Islet of Langerhans (tissue), 1 donor: ENCODE measurements at regions not wholly inside any gene's neighbourhood (a gene's known extent, or its start where the extent isn't known, plus 50 kb on each side); places are given as distances from the start of the nearest gene placed in this dataset.

Experiments
- FAIRE-seq: peaks from one replicate; lab custom pipeline; 2011; peaks lifted over from hg19 to GRCh38; lab: Jason Lieb, UNC

DNA sequence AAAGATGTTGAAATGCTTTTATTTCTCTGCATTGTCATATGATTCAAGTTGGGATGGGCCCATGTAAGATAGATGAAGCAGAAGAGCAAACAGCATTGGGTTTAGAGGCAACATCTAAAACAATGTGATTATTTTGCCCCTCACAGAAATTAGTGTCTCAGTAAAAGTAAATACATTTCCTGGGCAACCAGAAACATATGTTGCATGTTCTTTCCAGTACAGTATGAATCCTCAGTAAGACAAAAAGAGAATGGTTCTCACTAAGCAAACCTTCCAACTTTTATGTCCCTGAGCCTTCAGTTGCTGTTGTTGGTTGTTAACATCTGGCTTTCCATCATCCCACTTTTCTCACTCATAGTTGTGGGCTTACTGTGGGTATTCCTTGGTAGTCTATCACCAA, 222.5 kb upstream of the PRPS1L1 start:
- no peak for FAIRE-seq

DNA sequence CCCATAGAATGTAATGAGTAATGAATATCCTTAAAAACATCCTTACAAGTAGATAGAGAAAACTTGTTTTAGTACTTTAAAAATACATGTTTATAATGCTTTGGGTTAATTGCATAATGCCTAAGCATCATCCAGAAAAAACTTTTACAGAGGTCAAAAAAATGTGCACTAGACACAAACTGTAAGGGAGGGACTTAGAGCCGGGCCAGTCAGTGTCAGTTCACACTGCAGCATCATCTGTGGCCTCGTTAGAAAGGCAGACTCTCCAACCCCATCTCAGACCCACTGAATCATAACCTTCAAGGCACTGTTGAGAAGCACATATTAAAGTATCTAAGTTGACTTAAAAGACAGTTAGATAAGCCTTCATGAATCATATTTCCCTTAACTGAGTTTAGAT, 230.1 kb upstream of the PRPS1L1 start:
- FAIRE-seq = no peak

DNA sequence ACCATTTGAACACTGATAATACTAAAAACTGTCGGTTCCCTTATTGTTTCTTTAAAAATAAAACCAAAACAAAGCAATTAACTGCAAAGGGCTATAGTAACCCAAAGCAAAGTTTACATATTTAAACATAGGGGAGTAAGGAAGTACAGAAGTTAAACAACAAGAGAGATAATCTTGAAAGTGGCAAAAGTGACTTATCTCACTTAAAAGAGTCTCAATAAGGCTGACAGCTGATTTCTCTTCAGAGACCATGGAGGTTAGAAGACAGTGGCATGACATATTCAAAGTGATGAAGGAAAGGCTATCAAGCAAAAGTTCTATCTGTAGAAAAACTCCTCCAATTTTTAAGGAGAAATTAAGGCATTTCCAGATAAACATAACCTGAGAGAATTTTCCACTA, 233.5 kb upstream of the HDAC9 start:
- no peak for FAIRE-seq

DNA sequence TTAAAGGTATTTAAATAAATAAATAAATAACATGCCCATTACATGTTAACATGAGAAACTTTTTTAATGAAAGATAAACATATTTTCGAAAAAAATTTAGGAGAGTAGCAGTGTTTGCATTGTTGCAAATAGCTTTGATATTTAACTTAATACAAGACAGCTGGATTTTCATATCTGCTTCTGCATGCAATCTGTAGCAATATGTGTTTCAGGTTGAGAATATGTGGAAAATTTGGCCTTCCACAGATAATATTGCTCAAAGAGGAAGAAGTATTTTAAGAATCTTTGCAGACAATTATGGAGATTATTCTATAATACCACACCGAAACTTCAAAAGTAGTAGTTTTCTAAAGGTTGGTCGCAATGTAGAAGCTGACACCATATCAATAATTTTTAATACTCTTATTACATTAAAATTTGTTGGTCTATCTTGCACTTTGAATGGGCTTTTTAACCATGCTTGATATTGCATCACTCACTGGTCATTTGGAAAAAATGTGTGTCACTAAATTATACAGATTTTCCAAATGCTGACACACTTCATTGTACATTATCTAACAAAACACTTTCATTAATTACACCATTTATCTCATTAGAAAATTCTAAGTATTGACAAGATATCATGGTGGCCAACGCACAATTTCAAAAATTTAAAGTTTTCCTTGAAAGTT, 229.8 kb upstream of the HDAC9 start:
- no peak for FAIRE-seq

DNA sequence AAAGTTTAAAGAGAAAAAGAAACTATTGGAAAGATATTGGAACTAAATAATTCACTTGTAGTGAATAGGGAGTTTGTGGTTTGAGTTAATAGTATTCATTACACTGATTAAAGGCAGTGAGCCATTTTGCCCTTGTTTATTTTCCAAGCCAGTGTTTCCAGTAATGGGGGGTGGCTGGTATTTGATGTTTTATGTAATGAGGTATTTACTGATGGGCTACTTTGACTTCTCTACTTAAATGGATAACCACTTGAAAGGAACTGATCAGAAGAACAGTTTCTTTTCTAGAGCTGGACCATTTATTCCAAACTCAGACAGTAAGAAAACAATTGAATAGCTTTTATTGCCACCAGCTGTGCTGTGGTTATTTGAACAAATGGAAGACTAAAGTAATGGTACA, 227.0 kb upstream of the HDAC9 start:
- FAIRE-seq = no peak

DNA sequence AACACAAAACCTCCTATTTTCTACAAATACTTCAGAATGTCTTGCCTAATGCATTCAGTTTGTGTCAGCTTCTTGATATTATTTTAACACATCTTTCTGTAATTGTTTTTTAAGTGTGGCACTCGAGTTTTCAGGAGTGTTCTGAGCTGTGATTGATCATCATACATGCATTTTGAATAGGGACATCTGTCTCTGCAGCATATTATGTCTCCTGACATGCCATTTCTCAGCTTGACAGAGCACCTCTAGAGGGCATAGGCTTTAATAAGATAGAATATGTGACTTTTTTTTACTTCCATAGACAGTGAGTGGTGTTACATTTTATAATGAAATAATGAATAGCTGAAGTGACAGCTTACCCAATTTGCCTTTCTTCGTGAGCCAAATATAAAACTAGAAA, 219.2 kb upstream of the HDAC9 start:
- FAIRE-seq = no peak

DNA sequence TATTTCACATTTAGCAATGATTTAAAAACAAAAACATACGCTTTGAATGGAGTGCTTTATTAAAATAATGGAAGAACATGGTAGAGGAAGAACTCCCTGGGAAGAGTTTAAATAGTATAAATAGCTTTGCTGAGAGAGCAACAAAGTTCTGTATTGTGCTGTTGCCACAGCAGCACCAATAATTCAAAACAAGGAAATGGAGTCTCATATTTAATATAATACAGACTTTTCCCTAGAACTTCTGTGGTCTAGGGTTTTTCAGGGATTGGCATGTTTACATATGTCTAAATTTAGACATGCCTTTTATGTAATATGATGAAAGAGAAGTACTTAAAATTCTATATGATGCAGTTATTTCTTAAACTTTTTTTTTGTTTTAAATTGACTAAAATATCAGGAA, 217.2 kb upstream of the HDAC9 start:
- no peak for FAIRE-seq

DNA sequence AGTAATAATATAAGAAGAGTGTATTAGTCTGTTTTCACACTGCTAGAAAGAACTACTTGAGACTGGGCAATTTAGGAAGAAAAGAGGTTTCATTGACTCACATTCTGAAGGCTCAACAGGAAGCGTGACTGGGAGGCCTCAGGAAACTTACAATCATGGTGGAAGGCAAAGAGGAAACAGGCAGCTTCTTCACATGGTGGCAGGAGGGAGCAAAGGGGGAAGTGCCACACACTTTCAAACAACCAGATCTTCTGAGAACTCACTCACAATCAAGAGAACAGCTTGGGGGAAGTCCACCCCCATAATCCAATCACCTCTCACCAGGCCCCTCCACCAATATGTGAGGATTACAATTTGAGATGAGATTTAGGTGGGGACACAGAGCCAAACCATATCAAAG, 212.5 kb upstream of the HDAC9 start:
- FAIRE-seq = no peak

DNA sequence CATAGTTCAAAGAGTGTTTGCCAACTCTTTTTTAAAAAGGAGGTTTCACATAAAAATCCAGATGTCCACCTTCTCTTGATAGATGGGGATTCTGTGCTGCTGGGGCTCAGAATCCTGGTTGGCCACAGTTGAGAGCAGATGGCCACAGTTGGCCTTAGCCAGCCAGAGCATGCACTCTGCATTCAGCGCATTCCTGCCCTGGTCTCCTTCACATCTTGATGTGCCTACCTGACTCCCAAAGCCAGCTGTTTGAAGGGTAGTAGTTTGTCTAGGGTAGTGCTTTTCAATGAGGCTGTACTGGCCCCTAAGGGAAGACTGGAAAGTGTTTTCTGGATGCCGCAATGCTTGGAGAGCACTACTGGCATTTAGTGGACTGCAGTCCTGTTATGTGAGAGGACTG, 208.1 kb upstream of the HDAC9 start:
- no peak for FAIRE-seq

DNA sequence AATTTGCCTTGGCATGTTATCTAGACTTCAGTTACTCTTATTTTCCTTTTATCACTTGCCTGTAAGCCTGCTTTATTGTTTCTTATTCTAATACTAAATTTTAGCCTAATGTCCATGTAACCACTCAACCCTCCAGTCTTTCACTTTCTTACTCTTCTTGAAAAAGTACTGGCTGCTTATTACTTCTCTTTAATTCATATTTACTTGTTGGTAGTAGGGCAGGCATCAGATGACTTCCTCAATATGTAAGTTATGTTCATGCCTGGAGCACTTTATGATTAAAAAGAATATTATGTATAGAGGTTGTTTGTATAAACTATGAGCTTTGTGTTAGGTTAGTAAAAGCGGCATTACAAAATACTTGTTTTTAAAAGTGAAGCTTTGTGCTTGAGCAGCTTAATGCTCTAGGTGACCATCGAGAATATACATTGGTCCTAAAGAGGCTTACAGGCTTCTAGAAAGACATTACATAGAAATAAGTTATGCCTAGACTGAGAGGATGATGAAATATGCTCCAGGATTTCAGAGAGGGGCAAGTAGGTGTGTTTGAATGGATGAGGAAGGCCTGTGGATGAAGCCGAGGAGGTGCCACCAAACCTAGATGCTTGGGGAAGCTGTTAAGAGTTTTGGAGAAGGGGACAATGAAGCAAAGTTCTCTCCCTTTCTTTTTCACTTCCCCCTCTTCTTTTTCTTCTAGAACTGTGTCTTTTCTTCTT, 207.1 kb upstream of the HDAC9 start:
- no peak for FAIRE-seq

DNA sequence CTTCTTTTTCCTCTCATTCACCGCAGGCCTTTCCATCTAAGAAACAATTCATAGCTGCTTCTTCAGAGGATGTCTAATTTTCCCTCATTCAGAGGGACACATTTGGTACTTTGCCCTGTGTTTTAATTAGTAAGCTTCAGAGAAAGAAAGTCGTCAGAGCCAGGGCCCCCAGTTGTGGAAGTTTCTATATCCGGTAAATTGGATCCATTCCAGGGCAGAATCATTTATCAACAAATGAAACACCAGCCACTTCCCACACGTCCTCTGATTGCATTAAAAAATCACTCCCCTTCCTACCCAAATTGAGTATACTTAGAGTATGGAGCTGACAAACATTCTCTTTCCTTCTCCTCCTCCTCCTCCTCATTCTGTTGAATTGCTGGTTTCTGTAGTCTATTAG, 205.8 kb upstream of the HDAC9 start:
- no peak for FAIRE-seq

DNA sequence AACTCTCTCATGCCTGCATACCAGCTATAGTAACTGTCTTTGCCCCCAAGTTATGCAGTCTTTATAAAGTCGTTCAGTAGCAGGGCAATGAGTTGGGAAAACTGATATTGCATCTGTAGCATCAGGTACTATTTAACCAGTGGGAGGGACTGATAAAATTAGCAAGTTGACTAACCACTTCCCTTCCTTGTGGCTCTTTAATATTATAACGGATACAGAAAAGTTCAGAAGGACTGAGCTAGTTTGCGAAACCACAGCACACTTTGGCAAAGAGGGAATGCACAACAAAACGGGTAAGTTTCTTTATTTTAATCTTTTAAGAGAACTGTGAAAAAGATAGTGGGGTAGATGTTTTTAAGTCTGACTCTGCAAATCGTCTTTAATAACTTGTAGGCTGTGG, 205.3 kb upstream of the HDAC9 start:
- no peak for FAIRE-seq

DNA sequence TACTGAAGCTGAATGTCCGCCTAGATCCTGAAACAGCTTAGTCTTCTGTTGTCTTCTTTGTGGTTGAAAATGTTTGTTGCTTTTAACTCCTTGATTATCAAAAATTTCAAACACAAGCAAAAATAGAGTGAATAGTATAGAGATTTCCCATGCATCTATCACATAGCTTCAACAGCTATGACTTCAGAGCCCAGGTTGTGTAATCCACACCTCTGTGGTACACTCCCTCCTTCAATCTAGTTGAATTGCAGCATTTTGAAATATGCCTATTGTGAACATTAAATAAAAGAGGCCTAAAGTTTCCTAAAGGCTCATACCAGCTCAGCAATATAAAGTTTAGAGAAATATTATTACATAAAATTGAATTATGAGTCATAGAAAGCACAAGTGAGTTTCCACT, 204.7 kb upstream of the HDAC9 start:
- no peak for FAIRE-seq

DNA sequence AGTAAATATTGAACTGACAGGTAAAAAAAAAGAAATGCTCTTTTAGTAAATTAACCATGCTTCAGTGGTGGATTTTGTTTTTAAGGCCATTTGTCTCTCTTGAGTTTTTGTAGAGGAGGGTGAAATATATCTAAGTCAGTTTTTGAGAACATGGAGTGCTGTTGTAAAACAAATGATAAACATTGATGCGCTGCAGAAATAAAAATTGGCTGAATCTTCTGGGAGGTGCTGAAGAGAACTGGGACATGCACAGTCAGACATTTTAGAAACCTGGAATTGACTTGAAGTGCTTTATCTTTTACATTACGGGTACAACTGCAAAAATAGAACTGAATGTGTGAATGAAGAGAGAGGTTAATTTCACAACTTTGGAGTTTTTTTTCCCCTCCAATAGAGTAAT, 203.0 kb upstream of the HDAC9 start:
- no peak for FAIRE-seq

DNA sequence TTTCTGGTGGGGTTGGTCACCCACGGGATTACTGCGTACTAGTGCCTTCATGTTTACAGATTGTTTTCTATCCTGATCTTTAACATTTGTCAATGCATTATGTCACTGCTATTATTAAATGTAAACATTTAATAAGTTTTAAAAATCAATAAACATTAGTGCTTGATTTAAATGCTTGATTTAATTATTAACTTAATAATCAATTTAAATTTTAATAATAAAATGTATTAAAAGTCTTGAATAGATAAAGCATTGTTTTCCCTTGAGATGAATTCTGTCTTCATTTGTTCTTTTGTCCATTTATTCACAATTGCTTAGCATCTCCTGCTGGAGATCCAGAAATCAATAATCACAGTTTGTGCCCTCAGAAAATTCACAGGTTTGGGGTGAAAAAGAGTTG, 201.8 kb upstream of the HDAC9 start:
- FAIRE-seq = no peak

DNA sequence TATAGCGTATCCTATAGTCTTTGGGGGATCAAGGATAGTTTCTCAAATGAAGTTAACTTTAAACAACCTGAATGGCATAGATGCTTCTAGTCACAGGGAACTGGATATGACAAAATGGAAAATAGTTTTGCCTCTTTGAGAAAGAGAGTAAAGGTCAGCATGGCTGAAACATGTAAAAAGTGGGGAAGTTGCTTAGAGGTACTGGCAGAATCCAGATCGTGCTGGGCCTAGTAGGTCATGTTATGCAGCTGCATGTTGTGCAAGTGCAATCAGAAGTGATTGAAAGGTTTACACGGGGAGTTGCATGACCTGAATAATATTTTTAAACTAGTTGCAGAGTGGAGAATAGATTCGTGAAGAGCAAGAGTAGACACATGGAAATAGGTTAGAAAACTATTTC, 201.1 kb upstream of the HDAC9 start:
- FAIRE-seq = no peak

DNA sequence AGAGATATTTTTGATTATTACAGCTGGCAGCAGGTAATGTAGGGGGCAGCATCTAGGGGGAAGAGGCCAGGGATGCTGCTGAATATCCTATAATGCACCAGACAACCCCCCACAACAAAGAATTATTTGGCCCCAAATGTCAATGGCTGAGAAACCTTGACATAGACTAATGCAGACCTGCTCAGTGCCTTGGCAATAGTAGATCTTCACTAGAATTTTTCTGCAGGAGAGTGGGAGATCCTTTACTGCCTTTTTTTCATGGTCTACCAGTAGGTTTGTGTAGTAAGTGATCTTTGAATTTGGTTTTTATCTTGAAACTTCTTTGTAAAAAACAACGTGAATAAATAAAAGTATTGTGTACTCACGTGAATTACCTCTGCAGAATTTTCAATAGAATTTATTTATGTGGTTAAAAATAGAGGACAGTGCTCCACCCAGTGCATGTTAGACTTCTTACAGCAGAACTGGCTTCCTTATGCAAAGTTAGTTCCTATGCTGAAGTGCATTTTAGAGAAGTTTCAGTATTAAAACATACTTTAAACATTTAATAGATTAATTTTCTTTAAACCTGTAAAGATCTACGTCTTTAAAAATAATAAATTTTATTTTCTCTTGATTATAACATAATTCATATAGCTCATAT, 199.6 kb upstream of the HDAC9 start:
- peak; percentile 65 for FAIRE-seq

DNA sequence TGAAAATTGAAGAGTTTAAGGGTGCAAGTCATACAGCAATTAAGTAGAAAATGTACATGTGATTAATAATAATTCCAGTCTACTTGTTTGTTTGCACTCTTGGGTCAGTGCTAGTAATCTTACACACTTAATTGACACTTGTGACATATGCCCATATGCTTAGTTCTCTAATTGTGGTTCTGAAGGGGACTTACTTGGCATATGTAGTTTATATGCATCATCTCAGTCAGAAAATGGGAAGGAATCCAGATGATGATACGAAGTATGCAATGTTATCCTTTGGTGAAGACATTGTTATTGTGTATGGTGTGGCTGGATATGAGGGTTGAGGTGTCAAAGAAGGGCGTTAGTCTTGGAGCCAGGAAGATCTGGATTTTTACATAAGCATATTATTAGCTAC, 193.5 kb upstream of the HDAC9 start:
- FAIRE-seq = no peak

DNA sequence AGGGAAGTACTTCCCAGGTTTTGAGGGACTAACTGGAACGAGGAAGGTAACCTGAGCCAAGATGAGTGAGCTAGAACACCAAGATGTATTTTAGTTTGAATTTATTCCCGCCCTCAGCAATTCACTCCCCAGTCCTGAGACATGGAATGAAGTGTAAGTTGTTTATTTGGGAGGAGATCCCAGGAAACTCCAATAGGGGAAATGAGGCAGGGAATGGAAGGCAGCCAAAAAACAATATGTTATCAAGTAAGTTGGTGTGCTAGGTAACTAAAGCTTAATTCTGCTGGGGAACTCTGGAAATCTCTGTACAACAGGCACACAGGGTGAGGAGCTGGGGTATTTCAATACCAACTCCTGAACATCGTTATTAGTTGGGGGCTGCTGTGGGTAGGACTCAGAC, 189.7 kb upstream of the HDAC9 start:
- no peak for FAIRE-seq

DNA sequence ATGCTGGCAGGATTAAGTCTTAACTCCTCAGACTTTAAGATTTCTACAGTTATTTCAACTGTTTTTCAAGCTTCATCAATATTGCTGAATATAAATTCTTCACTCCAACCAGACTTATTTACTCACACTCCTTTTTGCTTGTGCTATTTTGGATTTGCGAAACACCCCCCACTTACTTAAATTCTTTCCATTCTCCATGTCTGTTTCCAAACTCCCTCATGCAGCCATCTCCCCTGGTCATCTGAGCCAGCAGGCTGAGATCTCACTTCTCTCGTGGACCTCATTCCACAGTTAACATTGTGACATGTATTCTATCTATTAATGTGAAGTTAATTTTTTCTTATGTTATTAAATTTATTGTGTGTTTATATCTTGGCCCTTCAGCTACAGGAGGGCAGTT, 188.9 kb upstream of the HDAC9 start:
- FAIRE-seq = no peak

DNA sequence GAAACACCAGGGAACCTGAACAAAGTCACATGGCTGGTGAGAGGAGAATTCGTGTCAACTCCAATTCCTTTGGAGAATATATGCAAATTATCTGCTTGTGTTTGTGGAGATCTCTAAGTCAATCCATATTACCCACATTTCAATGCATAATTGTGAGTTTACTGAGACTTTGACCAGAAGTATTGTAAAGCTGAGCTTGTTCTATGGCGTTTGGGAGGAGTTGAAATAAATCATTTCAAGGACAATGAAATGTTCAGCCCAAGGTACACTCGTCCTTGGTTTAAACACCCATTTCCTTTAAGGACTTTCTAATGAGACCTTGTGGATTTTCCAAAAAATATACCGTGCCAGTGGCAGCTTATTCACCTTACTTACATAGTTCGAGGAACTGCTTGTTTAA, 186.6 kb upstream of the HDAC9 start:
- FAIRE-seq = no peak

DNA sequence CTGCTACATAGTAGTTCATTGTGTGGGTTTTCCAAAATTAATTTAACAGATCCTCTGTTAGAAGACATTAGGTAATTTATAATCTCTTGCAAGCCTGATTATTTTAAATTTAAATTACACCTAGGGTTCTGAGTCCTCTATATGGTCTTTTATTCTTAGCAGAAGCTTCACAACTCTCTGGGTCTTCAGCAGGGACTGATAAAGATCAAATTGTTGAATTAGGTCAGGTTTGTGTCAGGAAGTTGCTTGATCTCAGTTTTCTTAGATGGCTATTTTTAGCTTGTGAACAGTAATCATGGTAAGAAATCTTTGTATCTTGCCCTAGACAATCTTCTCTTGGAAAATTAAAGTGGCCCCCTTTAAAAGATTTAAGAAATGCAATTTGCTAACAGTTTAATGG, 183.1 kb upstream of the HDAC9 start:
- FAIRE-seq = no peak

DNA sequence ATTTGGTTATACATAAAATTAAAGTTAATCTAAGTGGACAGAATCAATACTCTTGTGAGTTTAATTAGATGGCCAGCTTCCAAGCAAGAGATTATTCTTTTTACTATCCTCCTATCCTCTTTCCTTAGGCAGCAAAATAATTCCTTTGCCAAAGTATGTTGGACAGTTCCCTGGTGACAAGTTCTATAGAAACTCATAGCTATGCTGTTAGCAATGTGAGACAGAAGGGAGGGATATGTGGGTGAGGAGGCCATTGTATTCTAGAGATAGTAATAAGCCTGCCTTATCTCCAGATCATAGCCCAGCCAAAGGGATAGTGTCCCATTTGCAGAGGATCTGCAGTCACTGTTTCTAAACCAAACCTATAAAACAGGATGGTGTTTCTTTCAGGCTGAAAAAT, 181.6 kb upstream of the HDAC9 start:
- no peak for FAIRE-seq

DNA sequence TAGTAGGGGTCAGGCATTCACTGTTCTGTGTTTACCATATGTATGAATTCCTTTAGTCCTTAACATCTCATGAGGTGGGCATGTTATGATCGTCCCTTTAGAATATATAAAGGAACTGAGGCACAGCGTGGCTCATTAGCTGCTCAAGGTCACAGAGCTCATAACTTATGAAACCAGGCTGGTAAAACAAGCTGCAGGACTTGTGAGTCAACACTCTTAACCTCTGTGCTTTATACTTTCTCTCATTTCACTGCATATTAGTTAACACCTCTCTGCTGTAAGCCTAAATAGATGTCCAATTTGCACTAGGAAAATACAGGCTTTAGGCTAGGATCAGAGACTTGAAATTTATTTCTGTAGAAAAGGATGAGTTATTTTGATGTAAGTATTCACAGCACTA, 180.3 kb upstream of the HDAC9 start:
- FAIRE-seq = no peak
